OCI-LY7 (cell line): ENCODE measurements at regions not wholly inside any gene's neighbourhood (a gene's known extent, or its start where the extent isn't known, plus 50 kb on each side); places are given as distances from the start of the nearest gene placed in this dataset.

Experiments used
- EZH2phosphoT487 ChIP-seq: fragments of 200-600 bp; sonication (generic); IDR thresholded peaks from 2 replicates; pipeline ENCODE4 v1.6.1; 2018; ENCODE audit warnings: low read depth, borderline replicate concordance, mild to moderate bottlenecking, mixed run types, antibody characterized with exemption, low read length, moderate library complexity, mixed read lengths
- TF ChIP-seq, protein P1 (sequence below): fragments of 200-600 bp; sonication (generic); conservative IDR thresholded peaks from 2 replicates; pipeline ENCODE4 v1.5.1; 2014; ENCODE audit warnings: mild to moderate bottlenecking, antibody characterized with exemption, low read length, moderate library complexity, mixed read lengths

DNA sequence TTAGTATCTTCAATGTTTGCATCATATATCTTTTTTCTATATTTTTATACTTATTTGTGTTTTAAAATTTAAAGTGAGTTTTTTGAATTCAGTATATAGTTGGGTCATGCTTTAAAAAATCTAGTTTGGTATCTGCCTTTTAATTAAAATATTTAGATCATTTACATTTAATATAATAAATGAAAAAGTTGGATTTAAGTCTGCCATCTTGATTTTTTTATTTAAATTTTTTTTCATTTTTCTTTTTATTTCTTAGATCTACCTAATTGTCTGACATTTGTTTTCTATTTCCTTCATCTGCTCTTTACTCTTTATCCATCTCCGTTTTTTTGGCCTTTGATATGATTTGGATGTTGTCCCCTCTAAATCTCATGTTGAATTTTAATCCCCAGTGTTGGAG lies 50.0 kb upstream of the N4BP1 start:
- TF ChIP-seq, protein P1, sequence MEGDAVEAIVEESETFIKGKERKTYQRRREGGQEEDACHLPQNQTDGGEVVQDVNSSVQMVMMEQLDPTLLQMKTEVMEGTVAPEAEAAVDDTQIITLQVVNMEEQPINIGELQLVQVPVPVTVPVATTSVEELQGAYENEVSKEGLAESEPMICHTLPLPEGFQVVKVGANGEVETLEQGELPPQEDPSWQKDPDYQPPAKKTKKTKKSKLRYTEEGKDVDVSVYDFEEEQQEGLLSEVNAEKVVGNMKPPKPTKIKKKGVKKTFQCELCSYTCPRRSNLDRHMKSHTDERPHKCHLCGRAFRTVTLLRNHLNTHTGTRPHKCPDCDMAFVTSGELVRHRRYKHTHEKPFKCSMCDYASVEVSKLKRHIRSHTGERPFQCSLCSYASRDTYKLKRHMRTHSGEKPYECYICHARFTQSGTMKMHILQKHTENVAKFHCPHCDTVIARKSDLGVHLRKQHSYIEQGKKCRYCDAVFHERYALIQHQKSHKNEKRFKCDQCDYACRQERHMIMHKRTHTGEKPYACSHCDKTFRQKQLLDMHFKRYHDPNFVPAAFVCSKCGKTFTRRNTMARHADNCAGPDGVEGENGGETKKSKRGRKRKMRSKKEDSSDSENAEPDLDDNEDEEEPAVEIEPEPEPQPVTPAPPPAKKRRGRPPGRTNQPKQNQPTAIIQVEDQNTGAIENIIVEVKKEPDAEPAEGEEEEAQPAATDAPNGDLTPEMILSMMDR, result no peak
- no peak for TF ChIP-seq EZH2phosphoT487
